ENCODE measurements at regions not wholly inside any gene's neighbourhood (a gene's known extent, or its start where the extent isn't known, plus 50 kb on each side); places are given as distances from the start of the nearest gene placed in this dataset.
"Not testable (repeated sequence)": the region's sequence is repeated elsewhere in the genome, so short reads cannot be mapped to it uniquely, and the experiment has no call there.

DNA sequence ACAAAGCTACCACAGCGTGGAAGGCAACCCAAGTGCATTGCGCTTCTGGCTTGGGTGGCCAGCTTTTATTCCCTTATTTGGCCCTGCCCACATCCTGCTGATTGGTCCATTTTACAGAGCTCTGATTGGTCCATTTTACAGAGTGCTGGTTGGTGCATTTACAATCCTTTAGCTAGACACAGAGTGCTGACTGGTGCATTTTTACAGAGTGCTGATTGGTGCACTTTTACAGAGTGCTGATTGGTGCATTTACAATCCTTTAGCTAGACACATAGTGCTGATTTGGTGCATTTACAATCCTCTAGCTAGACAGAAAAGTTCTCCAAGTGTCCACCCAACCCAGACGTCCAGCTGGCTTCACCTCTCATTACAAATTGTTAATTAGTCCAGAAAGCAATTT lies 1936.6 kb upstream of the AGA start:
- not testable (repeated sequence) for H3K4me3 ChIP-seq (ENCODE audit: low read depth, low read length); H3K4me1 Mint-ChIP-seq; H3K27ac Mint-ChIP-seq; H3K36me3 ChIP-seq (ENCODE audit: control insufficient read depth, insufficient read depth, low read length); ATAC-seq (ENCODE audit: low read depth in 2 of 2); H3K9me3 ChIP-seq (ENCODE audit: control insufficient read depth in 2 of 2, low read length in 2 of 2); H3K4me1 ChIP-seq (ENCODE audit: control insufficient read depth, insufficient read depth, low read length, poor library complexity, severe bottlenecking); H3K4me3 Mint-ChIP-seq; DNase-seq; H3K27me3 ChIP-seq (ENCODE audit: control insufficient read depth, insufficient read depth, low read length); H3K36me3 Mint-ChIP-seq; H3K27me3 Mint-ChIP-seq; H3K27ac ChIP-seq (ENCODE audit: insufficient read depth, low read length, poor library complexity, severe bottlenecking)
- peaks cover 2 to 14% (median 9%) of the 10 kb centered on the region in 7 donors for H3K9me3 Mint-ChIP-seq

DNA sequence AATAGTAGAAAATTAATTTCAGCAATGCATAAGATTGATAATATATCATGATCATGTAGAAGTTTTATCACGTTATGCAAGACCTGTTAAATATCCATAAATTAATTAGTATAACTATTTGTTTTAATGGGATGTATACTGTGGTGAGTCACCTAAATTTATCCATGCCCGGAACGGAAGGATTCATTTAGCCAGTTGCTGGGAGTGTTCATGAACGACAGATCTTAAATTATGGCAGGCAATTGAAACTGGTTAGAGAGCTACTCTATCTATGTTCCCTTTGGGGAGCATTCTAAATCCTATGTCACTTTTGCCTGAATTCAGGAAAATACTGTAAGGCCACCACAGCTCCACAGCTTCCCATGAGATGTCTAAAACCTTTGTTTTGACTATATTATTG lies 1950.5 kb upstream of the AGA start:
- DNase-seq (no peak), ATAC-seq (ENCODE audit: low read depth in 2 of 2) (no peak)
- H3K27ac Mint-ChIP-seq: no peak overlapping the region
- H3K27me3 Mint-ChIP-seq: no peaks in the 10 kb centered on the region
- Histone ChIP-seq H3K27ac (ENCODE audit: insufficient read depth, low read length, poor library complexity, severe bottlenecking) (no peak overlapping the region), H3K36me3 (ENCODE audit: control insufficient read depth, insufficient read depth, low read length) (no peaks in the 10 kb centered on the region), H3K27me3 (ENCODE audit: control insufficient read depth, insufficient read depth, low read length) (no peaks in the 10 kb centered on the region), H3K9me3 (ENCODE audit: control insufficient read depth in 2 of 2, low read length in 2 of 2) (peaks cover 0 to 3% of the 10 kb centered on the region in 2 experiments), H3K4me3 (ENCODE audit: low read depth, low read length) (no peak overlapping the region), H3K4me1 (ENCODE audit: control insufficient read depth, insufficient read depth, low read length, poor library complexity, severe bottlenecking) (no peaks in the 10 kb centered on the region)
- H3K4me1 Mint-ChIP-seq: no peaks in the 10 kb centered on the region
- H3K9me3 Mint-ChIP-seq: peaks cover 1 to 28% (median 7%) of the 10 kb centered on the region in 7 donors
- no peak overlapping the region for H3K4me3 Mint-ChIP-seq
- H3K36me3 Mint-ChIP-seq: no peaks in the 10 kb centered on the region

DNA sequence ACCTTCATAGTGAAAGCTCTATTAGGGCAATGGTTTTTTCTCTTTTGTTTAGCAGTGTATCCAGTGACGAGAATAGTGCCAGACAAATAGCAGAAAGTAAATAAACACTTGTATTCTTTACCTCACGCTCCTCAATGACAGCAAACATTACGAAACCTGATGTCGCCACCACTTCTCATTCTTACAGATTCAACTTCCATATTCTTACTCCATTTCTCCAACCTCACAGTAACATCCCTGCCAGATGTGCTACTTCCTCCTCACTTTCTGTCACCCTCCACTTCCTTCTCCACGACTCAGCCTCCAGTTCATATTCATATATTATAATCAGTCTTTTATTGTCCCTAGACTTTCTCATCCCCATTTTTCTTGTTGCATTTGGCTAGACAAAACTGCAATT lies 1956.2 kb upstream of the AGA start:
- Mint-ChIP-seq H3K27ac (no peak overlapping the region), H3K9me3 (peaks cover 2 to 14% (median 10%) of the 10 kb centered on the region in 7 donors), H3K4me3 (no peak overlapping the region), H3K36me3 (no peaks in the 10 kb centered on the region), H3K4me1 (no peaks in the 10 kb centered on the region), H3K27me3 (no peaks in the 10 kb centered on the region)
- Histone ChIP-seq H3K27me3 (ENCODE audit: control insufficient read depth, insufficient read depth, low read length) (no peaks in the 10 kb centered on the region), H3K9me3 (ENCODE audit: control insufficient read depth in 2 of 2, low read length in 2 of 2) (peaks cover 0 to 4% of the 10 kb centered on the region in 2 experiments), H3K4me1 (ENCODE audit: control insufficient read depth, insufficient read depth, low read length, poor library complexity, severe bottlenecking) (no peaks in the 10 kb centered on the region), H3K27ac (ENCODE audit: insufficient read depth, low read length, poor library complexity, severe bottlenecking) (no peak overlapping the region), H3K36me3 (ENCODE audit: control insufficient read depth, insufficient read depth, low read length) (no peaks in the 10 kb centered on the region), H3K4me3 (ENCODE audit: low read depth, low read length) (no peak overlapping the region)
- DNase-seq (no peak), ATAC-seq (ENCODE audit: low read depth in 2 of 2) (no peak)

DNA sequence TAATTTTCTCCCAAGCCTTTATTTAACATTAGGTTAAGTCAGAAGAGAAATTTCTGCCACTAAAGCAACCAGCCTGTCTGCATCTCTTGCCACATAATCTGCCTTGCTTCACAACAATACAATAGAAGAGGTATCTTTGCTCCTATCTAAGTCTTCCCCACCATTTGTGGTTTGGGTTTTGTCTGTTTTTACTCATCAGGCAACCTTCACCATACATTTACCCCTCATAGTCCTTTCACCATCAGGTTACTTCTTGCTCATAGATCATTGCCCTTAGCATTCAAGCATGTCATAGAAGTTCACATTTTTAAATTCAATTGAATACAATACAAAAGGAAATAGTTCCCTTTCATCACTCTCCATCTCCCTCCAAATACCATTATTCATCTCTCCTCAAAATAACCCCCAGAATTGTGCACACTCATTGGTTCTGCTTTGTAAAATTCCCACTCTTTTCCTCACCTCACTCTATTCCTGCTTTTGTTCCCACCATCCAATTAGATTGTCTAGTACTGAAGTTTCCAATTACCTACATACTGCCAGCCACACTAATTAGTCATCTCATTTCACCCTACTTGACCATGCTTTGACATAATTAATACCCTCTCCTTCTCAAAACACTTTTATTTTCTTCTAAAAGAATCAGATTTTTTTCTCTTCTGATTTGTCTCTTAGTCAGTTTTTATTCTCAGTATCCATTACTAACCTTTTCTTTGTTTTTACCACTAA lies 1957.0 kb upstream of the AGA start:
- Histone ChIP-seq H3K4me3 (ENCODE audit: low read depth, low read length) (no peak overlapping the region), H3K36me3 (ENCODE audit: control insufficient read depth, insufficient read depth, low read length) (no peaks in the 10 kb centered on the region), H3K27me3 (ENCODE audit: control insufficient read depth, insufficient read depth, low read length) (no peaks in the 10 kb centered on the region), H3K9me3 (ENCODE audit: control insufficient read depth in 2 of 2, low read length in 2 of 2) (peaks cover 0 to 4% of the 10 kb centered on the region in 2 experiments), H3K27ac (ENCODE audit: insufficient read depth, low read length, poor library complexity, severe bottlenecking) (no peak overlapping the region), H3K4me1 (ENCODE audit: control insufficient read depth, insufficient read depth, low read length, poor library complexity, severe bottlenecking) (no peaks in the 10 kb centered on the region)
- H3K4me1 Mint-ChIP-seq: no peaks in the 10 kb centered on the region
- H3K27me3 Mint-ChIP-seq: no peaks in the 10 kb centered on the region
- no peak overlapping the region for H3K27ac Mint-ChIP-seq
- DNase-seq (no peak), ATAC-seq (ENCODE audit: low read depth in 2 of 2) (no peak)
- H3K4me3 Mint-ChIP-seq: no peak overlapping the region
- peaks cover 2 to 18% (median 10%) of the 10 kb centered on the region in 7 donors for H3K9me3 Mint-ChIP-seq
- no peaks in the 10 kb centered on the region for H3K36me3 Mint-ChIP-seq

DNA sequence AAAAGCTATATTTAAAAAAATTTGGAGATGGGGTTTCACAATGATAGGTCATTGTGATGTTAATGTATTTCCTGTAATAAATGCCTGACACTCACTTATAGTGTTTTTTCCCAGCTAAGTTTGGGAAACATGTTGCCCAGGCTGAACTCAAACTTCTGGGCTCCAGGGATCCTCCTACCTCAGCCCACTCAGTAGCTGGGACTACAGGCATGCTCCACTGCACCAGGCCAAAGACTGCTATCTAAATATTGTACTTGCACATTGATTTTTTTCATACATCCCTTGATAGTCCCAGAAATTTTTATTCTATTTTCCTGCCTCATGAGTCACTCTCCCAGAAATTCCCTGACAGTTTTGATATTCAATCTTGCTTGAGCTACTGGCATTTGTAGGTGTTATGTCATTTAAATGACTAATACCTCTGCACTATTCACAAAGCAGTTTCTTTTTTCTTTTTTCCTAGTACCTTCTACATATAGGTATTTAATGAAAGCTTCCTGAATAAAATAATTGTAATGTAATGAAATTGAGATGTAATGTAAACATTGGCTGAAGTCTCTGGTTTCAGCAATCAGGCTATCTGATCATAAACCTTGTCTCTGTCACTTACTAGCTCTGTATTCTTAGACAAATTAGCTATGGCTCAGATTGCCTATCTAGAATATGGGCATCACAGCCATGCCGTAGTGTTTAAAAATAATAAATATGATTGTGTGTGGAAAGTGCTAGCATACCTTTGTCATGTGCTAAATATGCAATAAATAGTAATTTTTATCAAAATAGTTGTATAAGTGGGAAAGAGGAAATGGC lies 1973.0 kb upstream of the AGA start:
- DNase-seq (no peak), ATAC-seq (ENCODE audit: low read depth in 2 of 2) (no peak)

DNA sequence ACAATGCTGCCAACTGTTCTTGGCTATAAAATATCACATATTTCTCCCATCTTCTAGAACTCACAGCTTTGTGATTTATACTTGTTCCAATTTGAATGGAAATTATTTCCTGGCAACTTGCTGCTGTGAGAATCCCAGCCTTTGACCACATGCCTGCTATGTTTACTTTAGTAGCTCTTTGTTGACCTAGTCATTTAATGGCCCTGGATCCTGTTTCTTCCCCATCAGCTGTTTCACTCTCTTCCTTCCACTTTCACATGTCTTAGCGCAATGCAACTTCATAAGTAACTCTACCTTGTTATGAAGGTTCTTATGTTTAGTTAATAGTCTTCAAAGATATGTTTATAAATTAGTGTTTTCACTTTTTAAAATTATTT lies 1973.6 kb upstream of the AGA start:
- peaks cover 0 to 5% (median 0%) of the 10 kb centered on the region in 4 donors for H3K4me1 Mint-ChIP-seq
- H3K36me3 ChIP-seq (ENCODE audit: control insufficient read depth, insufficient read depth, low read length): no peaks in the 10 kb centered on the region
- H3K27ac Mint-ChIP-seq: no peak overlapping the region
- H3K4me3 ChIP-seq (ENCODE audit: low read depth, low read length): no peak overlapping the region
- no peaks in the 10 kb centered on the region for H3K36me3 Mint-ChIP-seq
- no peaks in the 10 kb centered on the region for H3K27me3 ChIP-seq (ENCODE audit: control insufficient read depth, insufficient read depth, low read length)
- peaks cover 0 to 17% (median 5%) of the 10 kb centered on the region in 7 donors for H3K9me3 Mint-ChIP-seq
- H3K4me3 Mint-ChIP-seq: no peak overlapping the region
- ATAC-seq (ENCODE audit: low read depth in 2 of 2) (no peak), DNase-seq (no peak)
- no peaks in the 10 kb centered on the region for H3K9me3 ChIP-seq (ENCODE audit: control insufficient read depth in 2 of 2, low read length in 2 of 2)
- no peaks in the 10 kb centered on the region for H3K4me1 ChIP-seq (ENCODE audit: control insufficient read depth, insufficient read depth, low read length, poor library complexity, severe bottlenecking)
- no peak overlapping the region for H3K27ac ChIP-seq (ENCODE audit: insufficient read depth, low read length, poor library complexity, severe bottlenecking)
- H3K27me3 Mint-ChIP-seq: no peaks in the 10 kb centered on the region

More for the DNA sequence above, 1973.0 kb upstream of the AGA start:
- Histone ChIP-seq H3K4me1 (ENCODE audit: control insufficient read depth, insufficient read depth, low read length, poor library complexity, severe bottlenecking) (no peaks in the 10 kb centered on the region), H3K9me3 (ENCODE audit: control insufficient read depth in 2 of 2, low read length in 2 of 2) (peaks cover 0 to 5% of the 10 kb centered on the region in 2 experiments), H3K27me3 (ENCODE audit: control insufficient read depth, insufficient read depth, low read length) (no peaks in the 10 kb centered on the region), H3K36me3 (ENCODE audit: control insufficient read depth, insufficient read depth, low read length) (no peaks in the 10 kb centered on the region), H3K27ac (ENCODE audit: insufficient read depth, low read length, poor library complexity, severe bottlenecking) (no peak overlapping the region), H3K4me3 (ENCODE audit: low read depth, low read length) (no peak overlapping the region)
- Mint-ChIP-seq H3K4me3 (no peak overlapping the region), H3K27ac (no peak overlapping the region), H3K36me3 (no peaks in the 10 kb centered on the region), H3K27me3 (no peaks in the 10 kb centered on the region), H3K9me3 (peaks cover 0 to 17% (median 5%) of the 10 kb centered on the region in 7 donors), H3K4me1 (peaks cover 0 to 5% (median 0%) of the 10 kb centered on the region in 4 donors)

DNA sequence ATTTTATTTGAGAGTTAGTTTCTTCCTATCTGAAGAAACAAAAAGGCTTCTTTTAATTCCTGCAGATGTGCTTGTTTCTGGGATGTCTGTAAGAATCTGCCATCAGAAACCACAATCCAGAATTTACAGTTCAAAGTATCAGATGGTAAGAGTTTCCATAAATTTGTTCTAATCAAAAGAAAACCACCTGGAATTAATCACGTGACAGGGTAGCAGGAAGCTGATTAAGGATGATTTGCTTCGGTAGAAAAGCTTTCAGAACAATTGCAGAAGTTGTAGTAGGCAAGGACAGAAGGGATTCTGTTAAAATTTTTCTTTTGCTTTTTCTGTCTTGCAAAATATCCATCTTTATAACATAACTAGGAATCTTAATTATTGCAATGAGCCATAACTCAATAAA lies 1975.1 kb upstream of the AGA start:
- Histone ChIP-seq H3K4me1 (ENCODE audit: control insufficient read depth, insufficient read depth, low read length, poor library complexity, severe bottlenecking) (no peaks in the 10 kb centered on the region), H3K27ac (ENCODE audit: insufficient read depth, low read length, poor library complexity, severe bottlenecking) (no peak overlapping the region), H3K4me3 (ENCODE audit: low read depth, low read length) (no peak overlapping the region), H3K27me3 (ENCODE audit: control insufficient read depth, insufficient read depth, low read length) (no peaks in the 10 kb centered on the region), H3K36me3 (ENCODE audit: control insufficient read depth, insufficient read depth, low read length) (no peaks in the 10 kb centered on the region), H3K9me3 (ENCODE audit: control insufficient read depth in 2 of 2, low read length in 2 of 2) (no peaks in the 10 kb centered on the region)
- no peaks in the 10 kb centered on the region for H3K27me3 Mint-ChIP-seq
- ATAC-seq (ENCODE audit: low read depth in 2 of 2): no peak
- no peak overlapping the region for H3K4me3 Mint-ChIP-seq
- no peaks in the 10 kb centered on the region for H3K36me3 Mint-ChIP-seq
- H3K27ac Mint-ChIP-seq: no peak overlapping the region
- peaks cover 0 to 5% (median 0%) of the 10 kb centered on the region in 4 donors for H3K4me1 Mint-ChIP-seq
- no peak for DNase-seq
- peaks cover 0 to 17% (median 5%) of the 10 kb centered on the region in 7 donors for H3K9me3 Mint-ChIP-seq
